OCI-LY7 (cell line): ENCODE measurements at regions not wholly inside any gene's neighbourhood (a gene's known extent, or its start where the extent isn't known, plus 50 kb on each side); places are given as distances from the start of the nearest gene placed in this dataset.

Experiments
- EZH2phosphoT487 ChIP-seq: fragments of 200-600 bp; sonication (generic); IDR thresholded peaks from 2 replicates; pipeline ENCODE4 v1.6.1; 2018; ENCODE audit warnings: low read depth, borderline replicate concordance, mild to moderate bottlenecking, mixed run types, antibody characterized with exemption, low read length, moderate library complexity, mixed read lengths
- TF ChIP-seq, protein P1 (sequence below): fragments of 200-600 bp; sonication (generic); conservative IDR thresholded peaks from 2 replicates; pipeline ENCODE4 v1.5.1; 2014; ENCODE audit warnings: mild to moderate bottlenecking, antibody characterized with exemption, low read length, moderate library complexity, mixed read lengths

- TF ChIP-seq, protein P1, sequence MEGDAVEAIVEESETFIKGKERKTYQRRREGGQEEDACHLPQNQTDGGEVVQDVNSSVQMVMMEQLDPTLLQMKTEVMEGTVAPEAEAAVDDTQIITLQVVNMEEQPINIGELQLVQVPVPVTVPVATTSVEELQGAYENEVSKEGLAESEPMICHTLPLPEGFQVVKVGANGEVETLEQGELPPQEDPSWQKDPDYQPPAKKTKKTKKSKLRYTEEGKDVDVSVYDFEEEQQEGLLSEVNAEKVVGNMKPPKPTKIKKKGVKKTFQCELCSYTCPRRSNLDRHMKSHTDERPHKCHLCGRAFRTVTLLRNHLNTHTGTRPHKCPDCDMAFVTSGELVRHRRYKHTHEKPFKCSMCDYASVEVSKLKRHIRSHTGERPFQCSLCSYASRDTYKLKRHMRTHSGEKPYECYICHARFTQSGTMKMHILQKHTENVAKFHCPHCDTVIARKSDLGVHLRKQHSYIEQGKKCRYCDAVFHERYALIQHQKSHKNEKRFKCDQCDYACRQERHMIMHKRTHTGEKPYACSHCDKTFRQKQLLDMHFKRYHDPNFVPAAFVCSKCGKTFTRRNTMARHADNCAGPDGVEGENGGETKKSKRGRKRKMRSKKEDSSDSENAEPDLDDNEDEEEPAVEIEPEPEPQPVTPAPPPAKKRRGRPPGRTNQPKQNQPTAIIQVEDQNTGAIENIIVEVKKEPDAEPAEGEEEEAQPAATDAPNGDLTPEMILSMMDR, result no peak
- TF ChIP-seq EZH2phosphoT487, result no peak
These were observed 774.7 kb downstream of the MECOM start for GRCh38 chr3:168888781-168889180.
